ENCODE measurements at regions not wholly inside any gene's neighbourhood (a gene's known extent, or its start where the extent isn't known, plus 50 kb on each side); places are given as distances from the start of the nearest gene placed in this dataset.

DNA sequence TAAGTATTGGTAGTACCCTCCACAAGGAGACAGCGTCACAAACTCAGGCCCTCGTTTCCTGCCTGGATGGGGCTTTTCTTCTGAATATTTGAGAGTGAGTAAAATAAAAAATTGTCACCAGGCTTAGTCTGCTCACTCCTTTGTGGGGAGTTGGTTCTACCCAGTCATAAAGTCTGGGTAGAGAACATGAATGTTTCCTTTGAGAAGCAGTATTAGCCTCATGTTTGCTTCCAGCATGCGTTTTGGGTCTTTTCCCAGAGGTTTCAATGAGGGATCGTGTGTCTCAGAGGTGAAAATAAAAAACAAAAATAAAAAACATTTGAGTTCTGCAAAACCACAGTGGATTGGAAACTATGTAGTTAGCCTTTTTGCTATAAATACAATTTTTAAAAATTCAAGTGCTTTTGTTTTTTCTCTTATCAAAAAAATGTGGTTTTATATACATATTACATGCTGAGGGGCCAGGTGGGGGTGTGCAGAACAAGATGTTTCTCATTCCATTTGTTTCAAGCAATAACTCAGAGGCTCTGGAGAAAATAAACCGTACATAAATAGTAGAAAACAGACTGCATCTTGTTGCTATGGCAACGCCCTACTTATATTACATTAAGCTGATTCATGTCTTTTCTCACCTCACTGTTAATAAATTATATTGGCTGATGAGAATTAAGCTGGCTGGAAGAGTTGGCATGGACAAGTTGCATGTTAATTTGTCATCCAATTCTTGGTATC lies 182.8 kb upstream of the FOXN2 start:
- TF ChIP-seq TCF4 (CRISPR knock-in tag; IDR thresholded peaks at IDR 0.05; ENCODE audit: borderline replicate concordance) (no peak; the same call in 1 of the 2 replicates), GLIS3 (CRISPR knock-in tag; IDR thresholded peaks at IDR 0.05) (no peak), ZC3H10 (CRISPR knock-in tag; IDR thresholded peaks at IDR 0.05) (no peak), OSR1 (CRISPR knock-in tag; IDR thresholded peaks at IDR 0.05) (no peak), ESRRG (CRISPR knock-in tag; IDR thresholded peaks at IDR 0.05) (no peak), ZFP30 (CRISPR knock-in tag; IDR thresholded peaks at IDR 0.05) (no peak), ZNF8 (CRISPR knock-in tag; IDR thresholded peaks at IDR 0.05) (no peak)
- TF ChIP-seq, protein P1, sequence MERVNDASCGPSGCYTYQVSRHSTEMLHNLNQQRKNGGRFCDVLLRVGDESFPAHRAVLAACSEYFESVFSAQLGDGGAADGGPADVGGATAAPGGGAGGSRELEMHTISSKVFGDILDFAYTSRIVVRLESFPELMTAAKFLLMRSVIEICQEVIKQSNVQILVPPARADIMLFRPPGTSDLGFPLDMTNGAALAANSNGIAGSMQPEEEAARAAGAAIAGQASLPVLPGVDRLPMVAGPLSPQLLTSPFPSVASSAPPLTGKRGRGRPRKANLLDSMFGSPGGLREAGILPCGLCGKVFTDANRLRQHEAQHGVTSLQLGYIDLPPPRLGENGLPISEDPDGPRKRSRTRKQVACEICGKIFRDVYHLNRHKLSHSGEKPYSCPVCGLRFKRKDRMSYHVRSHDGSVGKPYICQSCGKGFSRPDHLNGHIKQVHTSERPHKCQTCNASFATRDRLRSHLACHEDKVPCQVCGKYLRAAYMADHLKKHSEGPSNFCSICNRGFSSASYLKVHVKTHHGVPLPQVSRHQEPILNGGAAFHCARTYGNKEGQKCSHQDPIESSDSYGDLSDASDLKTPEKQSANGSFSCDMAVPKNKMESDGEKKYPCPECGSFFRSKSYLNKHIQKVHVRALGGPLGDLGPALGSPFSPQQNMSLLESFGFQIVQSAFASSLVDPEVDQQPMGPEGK (CRISPR knock-in tag; IDR thresholded peaks at IDR 0.05; ENCODE audit: borderline replicate concordance): no peak
